WERI-Rb-1 (cell line): ENCODE measurements at regions not wholly inside any gene's neighbourhood (a gene's known extent, or its start where the extent isn't known, plus 50 kb on each side); places are given as distances from the start of the nearest gene placed in this dataset.

Experiments
- DNase-seq: peaks from one replicate; pipeline ENCODE4 v3.0.0-alpha.2; 2020
- H3K27ac ChIP-seq: fragments of 250-450 bp; sonication (Bioruptor Pico); 2 replicates; pipeline ENCODE4 v1.5.1; 2020; ENCODE audit warnings: mild to moderate bottlenecking, moderate library complexity
- H3K27me3 ChIP-seq: fragments of 250-450 bp; sonication (Bioruptor Pico); 2 replicates; pipeline ENCODE4 v1.5.1; 2021; ENCODE audit warnings: mild to moderate bottlenecking, low read depth, moderate library complexity; ENCODE audit not compliant: insufficient read depth, severe bottlenecking
- H3K36me3 ChIP-seq: fragments of 250-450 bp; sonication (Bioruptor Pico); 2 replicates; pipeline ENCODE4 v1.5.1; 2020; ENCODE audit warnings: mild to moderate bottlenecking, moderate library complexity
- H3K4me3 ChIP-seq: 2 replicates; pipeline ENCODE4 v1.5.1; 2011; ENCODE audit warnings: low read depth, mild to moderate bottlenecking, control low read depth, low read length
- H3K9me3 ChIP-seq: fragments of 250-450 bp; sonication (Bioruptor Pico); 2 replicates; pipeline ENCODE4 v1.5.1; 2021; ENCODE audit warnings: mild to moderate bottlenecking, moderate library complexity; ENCODE audit not compliant: severe bottlenecking
- TF ChIP-seq, protein P1 (sequence below): IDR thresholded peaks from 2 replicates; pipeline ENCODE4 v1.5.1; 2011; ENCODE audit warnings: low read depth, mild to moderate bottlenecking, control low read depth, inconsistent platforms, low read length

DNA sequence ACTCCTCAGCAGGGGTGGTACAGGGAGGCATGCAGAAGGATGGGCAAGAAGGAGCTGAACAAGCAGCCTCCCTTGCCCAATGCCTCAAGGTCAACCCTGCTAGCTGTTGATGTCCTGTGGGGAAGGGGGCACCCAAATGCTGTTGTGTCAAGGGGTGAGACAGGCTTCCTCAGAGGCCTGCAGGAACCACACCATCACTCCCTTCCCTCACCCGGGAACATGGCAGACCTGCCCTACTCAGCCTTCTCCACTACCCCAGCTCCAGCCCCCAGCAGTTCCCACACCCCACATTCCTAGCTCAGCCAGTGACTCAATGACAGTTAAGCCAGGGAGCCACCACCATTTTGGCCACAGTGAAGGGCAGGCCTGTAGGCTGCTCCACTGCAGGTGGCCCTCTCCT lies 53.9 kb upstream of the RMP24 start:
- H3K9me3 ChIP-seq, result no peaks in the 10 kb centered on the region
- TF ChIP-seq, protein P1, sequence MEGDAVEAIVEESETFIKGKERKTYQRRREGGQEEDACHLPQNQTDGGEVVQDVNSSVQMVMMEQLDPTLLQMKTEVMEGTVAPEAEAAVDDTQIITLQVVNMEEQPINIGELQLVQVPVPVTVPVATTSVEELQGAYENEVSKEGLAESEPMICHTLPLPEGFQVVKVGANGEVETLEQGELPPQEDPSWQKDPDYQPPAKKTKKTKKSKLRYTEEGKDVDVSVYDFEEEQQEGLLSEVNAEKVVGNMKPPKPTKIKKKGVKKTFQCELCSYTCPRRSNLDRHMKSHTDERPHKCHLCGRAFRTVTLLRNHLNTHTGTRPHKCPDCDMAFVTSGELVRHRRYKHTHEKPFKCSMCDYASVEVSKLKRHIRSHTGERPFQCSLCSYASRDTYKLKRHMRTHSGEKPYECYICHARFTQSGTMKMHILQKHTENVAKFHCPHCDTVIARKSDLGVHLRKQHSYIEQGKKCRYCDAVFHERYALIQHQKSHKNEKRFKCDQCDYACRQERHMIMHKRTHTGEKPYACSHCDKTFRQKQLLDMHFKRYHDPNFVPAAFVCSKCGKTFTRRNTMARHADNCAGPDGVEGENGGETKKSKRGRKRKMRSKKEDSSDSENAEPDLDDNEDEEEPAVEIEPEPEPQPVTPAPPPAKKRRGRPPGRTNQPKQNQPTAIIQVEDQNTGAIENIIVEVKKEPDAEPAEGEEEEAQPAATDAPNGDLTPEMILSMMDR, result no peak
- H3K4me3 ChIP-seq, result no peak overlapping the region
- no peaks in the 10 kb centered on the region for H3K36me3 ChIP-seq
- peaks cover 12% of the 10 kb centered on the region for H3K27me3 ChIP-seq
- DNase-seq, result no peak
- no peak overlapping the region for H3K27ac ChIP-seq

- H3K27ac ChIP-seq, result no peak overlapping the region
- TF ChIP-seq, protein P1, result no peak
- peaks cover 6% of the 10 kb centered on the region for H3K27me3 ChIP-seq
- DNase-seq, result no peak
- no peaks in the 10 kb centered on the region for H3K36me3 ChIP-seq
- H3K9me3 ChIP-seq, result no peaks in the 10 kb centered on the region
- H3K4me3 ChIP-seq, result no peak overlapping the region
Observed at GRCh38 chr18:35919179-35919578, 53.3 kb upstream of the RMP24 start.

DNA sequence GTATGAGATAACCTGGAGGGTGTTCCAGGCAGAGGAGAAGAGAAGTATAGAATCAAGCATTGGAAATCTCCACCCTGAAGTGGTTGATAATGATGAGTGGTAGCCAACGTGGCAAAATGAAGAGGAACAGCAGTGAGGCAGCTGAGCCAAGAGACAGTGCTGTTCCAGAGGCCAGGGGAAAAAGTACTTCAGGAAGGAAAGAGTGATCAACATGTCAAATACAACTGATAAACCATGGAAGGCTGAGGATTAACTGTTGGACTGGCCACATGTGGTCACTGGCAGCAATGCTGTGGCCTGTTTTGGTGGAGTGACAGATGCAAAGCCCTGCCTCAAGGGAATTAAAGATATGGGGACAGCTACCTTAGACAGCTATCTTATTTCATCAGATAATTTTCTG lies 51.9 kb upstream of the RMP24 start:
- no peak for DNase-seq
- Histone ChIP-seq H3K9me3 (no peaks in the 10 kb centered on the region), H3K4me3 (no peak overlapping the region), H3K27me3 (peaks cover 11% of the 10 kb centered on the region), H3K36me3 (no peaks in the 10 kb centered on the region), H3K27ac (no peak overlapping the region)
- TF ChIP-seq, protein P1, result no peak
